Activated naive CD8-positive, alpha-beta T cell treated with anti-CD3 and anti-CD28 coated beads, Interleukin-2, amount 50 U/mL, for 24 hours (primary cell): ENCODE measurements at regions not wholly inside any gene's neighbourhood (a gene's known extent, or its start where the extent isn't known, plus 50 kb on each side); places are given as distances from the start of the nearest gene placed in this dataset.

Experiments used
- ATAC-seq: fragments of 150-1000 bp; cut with Tn5 transposase; one replicate; pipeline ENCODE4 v1.10.0; 2021
- DNase-seq: peaks from one replicate; pipeline ENCODE4 v3.0.0; 2021
- H3K27ac Mint-ChIP-seq: one replicate; pipeline ENCODE4 v1.8.0; 2021; ENCODE audit warnings: mild to moderate bottlenecking, mixed read lengths
- H3K27me3 Mint-ChIP-seq: one replicate; pipeline ENCODE4 v1.8.0; 2021; ENCODE audit warnings: mixed read lengths
- H3K36me3 Mint-ChIP-seq: one replicate; pipeline ENCODE4 v1.8.0; 2021; ENCODE audit warnings: low read depth, mixed read lengths
- H3K4me1 Mint-ChIP-seq: one replicate; pipeline ENCODE4 v1.8.0; 2021; ENCODE audit warnings: mixed read lengths
- H3K4me3 Mint-ChIP-seq: one replicate; pipeline ENCODE4 v1.8.0; 2021; ENCODE audit warnings: mild to moderate bottlenecking, moderate library complexity, mixed read lengths
- H3K9me3 Mint-ChIP-seq: one replicate; pipeline ENCODE4 v1.8.0; 2021; ENCODE audit warnings: mixed read lengths

DNA sequence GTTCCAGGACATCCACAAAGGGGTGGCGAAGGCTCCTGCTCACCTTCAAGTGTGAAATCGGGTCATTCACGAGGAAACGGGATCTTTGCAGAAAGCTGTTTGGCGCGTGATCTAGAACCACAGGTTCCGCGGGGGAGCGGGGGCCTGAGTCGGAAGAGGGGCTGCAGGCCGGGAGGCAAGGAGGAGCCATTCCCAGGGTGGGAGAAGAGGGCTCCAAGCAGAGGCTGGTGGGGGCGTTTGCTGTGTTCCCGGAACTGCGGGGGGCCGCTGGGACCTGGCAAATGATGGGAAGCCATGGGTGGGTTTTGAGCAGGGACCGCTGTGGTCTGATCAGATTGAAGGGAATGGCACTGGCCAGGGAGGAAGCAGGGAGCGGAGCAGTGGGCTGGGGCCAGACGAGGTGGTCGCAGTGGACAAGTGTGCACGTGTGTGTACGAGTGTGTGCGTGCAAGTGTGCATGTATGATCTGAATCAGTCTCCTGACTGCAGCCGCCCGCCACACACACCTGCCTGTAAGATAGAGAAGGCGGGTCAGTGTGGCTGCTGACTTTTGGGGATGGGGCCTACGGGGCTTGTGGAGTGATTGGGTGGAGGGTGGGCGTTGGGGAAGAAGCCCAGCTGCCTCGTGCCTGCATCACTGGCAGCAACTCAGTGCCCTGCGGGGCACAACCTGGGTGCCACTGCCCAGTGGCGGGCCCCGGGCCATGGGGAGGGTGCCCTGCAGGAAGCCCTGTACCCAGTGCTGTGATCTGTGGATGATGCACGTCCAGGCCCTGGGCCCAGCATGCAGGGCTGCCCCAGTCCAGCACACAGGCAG is 141.9 kb downstream of the KIF26A start:
- Mint-ChIP-seq H3K27ac (no peak overlapping the region), H3K4me1 (no peaks in the 10 kb centered on the region), H3K36me3 (no peaks in the 10 kb centered on the region), H3K27me3 (no peaks in the 10 kb centered on the region), H3K9me3 (no peaks in the 10 kb centered on the region), H3K4me3 (no peak overlapping the region)
- ATAC-seq: no peak
- DNase-seq: no peak

GRCh38 chr14:104280902-104281767 is 142.7 kb downstream of the KIF26A start:
- H3K4me1 Mint-ChIP-seq: no peaks in the 10 kb centered on the region
- H3K9me3 Mint-ChIP-seq: no peaks in the 10 kb centered on the region
- no peaks in the 10 kb centered on the region for H3K36me3 Mint-ChIP-seq
- no peaks in the 10 kb centered on the region for H3K27me3 Mint-ChIP-seq
- ATAC-seq (no peak), DNase-seq (no peak)
- no peak overlapping the region for H3K4me3 Mint-ChIP-seq
- no peak overlapping the region for H3K27ac Mint-ChIP-seq

DNA sequence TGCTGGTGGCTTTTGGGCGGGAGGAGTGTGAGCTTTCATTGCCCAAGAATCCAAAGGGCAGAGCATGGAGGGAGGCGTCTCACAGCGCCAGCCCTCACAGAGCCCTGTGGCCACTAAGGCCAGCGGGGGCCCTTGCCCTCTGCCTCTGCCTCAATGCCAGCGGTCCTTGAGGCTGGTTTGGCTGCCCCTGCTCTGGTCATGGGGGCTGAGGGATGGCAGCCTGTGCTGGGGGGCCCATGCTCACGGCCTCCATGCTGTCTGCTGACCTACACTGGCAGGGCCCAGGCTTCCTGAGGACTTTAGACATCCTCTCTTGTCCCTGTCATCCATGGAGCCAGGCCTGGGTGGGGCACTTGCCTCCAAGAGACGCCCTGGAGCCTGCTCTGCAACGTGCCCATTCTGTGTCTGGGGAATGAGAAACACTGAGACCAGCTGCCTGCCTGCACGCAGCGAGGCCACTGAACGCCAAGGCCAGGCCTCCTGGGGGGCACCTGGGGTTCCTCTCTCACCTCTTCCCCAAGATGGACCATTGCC is 143.4 kb downstream of the KIF26A start:
- no peak overlapping the region for H3K4me3 Mint-ChIP-seq
- H3K27me3 Mint-ChIP-seq: no peaks in the 10 kb centered on the region
- H3K9me3 Mint-ChIP-seq: no peaks in the 10 kb centered on the region
- no peak overlapping the region for H3K27ac Mint-ChIP-seq
- ATAC-seq: no peak
- H3K4me1 Mint-ChIP-seq: no peaks in the 10 kb centered on the region
- H3K36me3 Mint-ChIP-seq: no peaks in the 10 kb centered on the region
- DNase-seq: no peak

- ATAC-seq: no peak
Observed at GRCh38 chr14:104282332-104283196, 144.2 kb downstream of the KIF26A start.

GRCh38 chr14:104283197-104284106 is 145.1 kb downstream of the KIF26A start:
- Mint-ChIP-seq H3K4me1 (no peaks in the 10 kb centered on the region), H3K36me3 (no peaks in the 10 kb centered on the region), H3K9me3 (no peaks in the 10 kb centered on the region), H3K27me3 (no peaks in the 10 kb centered on the region), H3K4me3 (no peak overlapping the region), H3K27ac (no peak overlapping the region)
- DNase-seq (no peak), ATAC-seq (no peak)

More at GRCh38 chr14:104282332-104283196, 144.2 kb downstream of the KIF26A start:
- Mint-ChIP-seq H3K4me1 (no peaks in the 10 kb centered on the region), H3K27ac (no peak overlapping the region), H3K9me3 (no peaks in the 10 kb centered on the region), H3K27me3 (no peaks in the 10 kb centered on the region), H3K4me3 (no peak overlapping the region), H3K36me3 (no peaks in the 10 kb centered on the region)
- DNase-seq: no peak

DNA sequence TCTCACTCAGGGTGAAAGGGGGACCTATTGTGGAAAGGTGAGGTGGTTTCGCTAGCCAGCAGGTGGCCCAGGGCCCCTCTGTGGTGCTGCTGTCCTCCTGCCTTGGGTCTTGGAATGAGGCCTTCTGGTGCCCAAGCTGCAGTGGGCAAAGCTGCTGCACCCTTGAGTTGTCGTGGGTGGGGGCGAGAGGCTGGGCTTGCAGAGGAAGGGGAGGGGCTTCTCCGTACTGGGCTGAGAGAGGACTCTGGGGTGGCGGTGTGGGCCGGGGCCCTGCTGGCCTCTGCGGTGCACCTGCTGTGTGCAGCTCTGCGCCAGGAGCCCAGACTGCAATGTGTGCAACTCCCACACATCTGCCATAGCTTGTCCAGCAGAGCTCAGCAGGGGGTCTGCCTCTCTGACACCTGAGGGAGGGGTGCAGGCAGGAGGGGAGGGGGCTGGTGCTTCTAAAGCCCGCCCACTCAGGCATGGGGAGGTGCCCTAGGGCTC is 145.8 kb downstream of the KIF26A start:
- no peaks in the 10 kb centered on the region for H3K27me3 Mint-ChIP-seq
- no peak overlapping the region for H3K4me3 Mint-ChIP-seq
- DNase-seq (no peak), ATAC-seq (no peak)
- H3K9me3 Mint-ChIP-seq: peaks cover 7% of the 10 kb centered on the region
- H3K4me1 Mint-ChIP-seq: no peaks in the 10 kb centered on the region
- H3K36me3 Mint-ChIP-seq: no peaks in the 10 kb centered on the region
- no peak overlapping the region for H3K27ac Mint-ChIP-seq

- Mint-ChIP-seq H3K27me3 (no peaks in the 10 kb centered on the region), H3K36me3 (no peaks in the 10 kb centered on the region), H3K4me1 (no peaks in the 10 kb centered on the region), H3K27ac (no peak overlapping the region), H3K9me3 (peaks cover 10% of the 10 kb centered on the region), H3K4me3 (no peak overlapping the region)
- DNase-seq (no peak), ATAC-seq (no peak)
Observed at GRCh38 chr14:104284636-104285507, 146.5 kb downstream of the KIF26A start.

- no peak overlapping the region for H3K4me3 Mint-ChIP-seq
- H3K4me1 Mint-ChIP-seq: no peaks in the 10 kb centered on the region
- no peaks in the 10 kb centered on the region for H3K36me3 Mint-ChIP-seq
- H3K27ac Mint-ChIP-seq: no peak overlapping the region
- DNase-seq (no peak), ATAC-seq (no peak)
- H3K9me3 Mint-ChIP-seq: peaks cover 10% of the 10 kb centered on the region
- H3K27me3 Mint-ChIP-seq: no peaks in the 10 kb centered on the region
Observed at GRCh38 chr14:104285508-104285840, 147.1 kb downstream of the KIF26A start.

GRCh38 chr14:104286086-104286485 is 147.7 kb downstream of the KIF26A start:
- H3K36me3 Mint-ChIP-seq: no peaks in the 10 kb centered on the region
- no peak for ATAC-seq
- H3K4me1 Mint-ChIP-seq: no peaks in the 10 kb centered on the region
- H3K27me3 Mint-ChIP-seq: no peaks in the 10 kb centered on the region
- no peak overlapping the region for H3K4me3 Mint-ChIP-seq
- H3K27ac Mint-ChIP-seq: no peak overlapping the region
- DNase-seq: no peak
- H3K9me3 Mint-ChIP-seq: peaks cover 10% of the 10 kb centered on the region

GRCh38 chr14:104286496-104286895 is 148.1 kb downstream of the KIF26A start:
- DNase-seq: no peak
- Mint-ChIP-seq H3K36me3 (no peaks in the 10 kb centered on the region), H3K4me1 (no peaks in the 10 kb centered on the region), H3K27ac (no peak overlapping the region), H3K4me3 (no peak overlapping the region), H3K9me3 (peaks cover 10% of the 10 kb centered on the region), H3K27me3 (no peaks in the 10 kb centered on the region)
- ATAC-seq: no peak

DNA sequence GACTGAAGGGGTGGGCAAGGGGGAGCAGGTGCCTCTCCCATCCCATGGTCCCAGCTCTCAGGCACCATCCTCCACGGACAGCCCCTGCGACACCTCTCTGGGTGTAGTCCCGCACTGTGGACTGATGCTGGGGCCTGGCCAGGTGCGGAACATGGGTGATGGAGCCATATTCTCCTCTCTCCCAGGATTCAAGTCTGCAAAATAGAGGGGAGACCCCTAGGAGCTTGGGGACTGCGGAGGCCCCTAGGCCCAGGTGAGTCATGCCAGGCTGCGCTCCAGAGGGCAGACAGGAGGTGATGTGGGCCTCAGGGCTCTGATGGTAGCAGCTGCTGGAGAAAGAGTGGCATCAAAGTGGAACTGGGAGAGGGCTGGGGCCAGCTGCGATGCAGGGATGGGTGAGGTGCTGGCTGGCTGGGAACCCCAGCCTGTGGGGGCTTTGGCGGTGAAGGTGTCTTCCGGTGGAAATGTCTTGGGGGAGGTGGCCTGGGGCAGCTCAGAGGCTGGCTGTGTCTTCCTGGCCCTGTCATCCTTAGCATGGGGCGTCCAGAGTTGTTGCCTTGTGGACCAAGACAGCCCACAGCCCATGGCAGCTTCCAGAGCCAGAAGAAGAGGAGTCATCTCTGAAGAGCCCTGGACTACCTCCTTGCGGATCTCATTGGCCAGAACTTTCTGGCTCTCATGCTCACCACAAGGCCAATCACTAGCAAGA is 149.1 kb downstream of the KIF26A start:
- H3K4me3 Mint-ChIP-seq: no peak overlapping the region
- peaks cover 10% of the 10 kb centered on the region for H3K9me3 Mint-ChIP-seq
- DNase-seq: no peak
- H3K36me3 Mint-ChIP-seq: no peaks in the 10 kb centered on the region
- H3K4me1 Mint-ChIP-seq: no peaks in the 10 kb centered on the region
- H3K27ac Mint-ChIP-seq: no peak overlapping the region
- no peaks in the 10 kb centered on the region for H3K27me3 Mint-ChIP-seq
- ATAC-seq: no peak

- no peaks in the 10 kb centered on the region for H3K4me1 Mint-ChIP-seq
- no peaks in the 10 kb centered on the region for H3K27me3 Mint-ChIP-seq
- no peak overlapping the region for H3K27ac Mint-ChIP-seq
- no peak overlapping the region for H3K4me3 Mint-ChIP-seq
- ATAC-seq (no peak), DNase-seq (no peak)
- H3K36me3 Mint-ChIP-seq: no peaks in the 10 kb centered on the region
- peaks cover 10% of the 10 kb centered on the region for H3K9me3 Mint-ChIP-seq
Observed at GRCh38 chr14:104288272-104288671, 149.9 kb downstream of the KIF26A start.
